Endodermal cell (in vitro differentiated cells): ENCODE measurements at regions not wholly inside any gene's neighbourhood (a gene's known extent, or its start where the extent isn't known, plus 50 kb on each side); places are given as distances from the start of the nearest gene placed in this dataset.
A peak's percentile ranks its signal among the peaks of the same experiment; 100 is the strongest.

ENCODE experiments used
- DNase-seq: peaks from one replicate; pipeline ENCODE4 v3.0.0-alpha.2; 2017
- H3K27ac ChIP-seq: 2 replicates; pipeline ENCODE4 v1.5.1; 2013; ENCODE audit warnings: mild to moderate bottlenecking, low read depth, low read length, moderate library complexity
- H3K27me3 ChIP-seq: 2 replicates; pipeline ENCODE4 v1.6.1; 2013; ENCODE audit warnings: mild to moderate bottlenecking, low read length, moderate library complexity; ENCODE audit not compliant: insufficient read depth, control insufficient read depth, poor library complexity, severe bottlenecking
- H3K36me3 ChIP-seq: 2 replicates; pipeline ENCODE4 v1.7.0; 2013; ENCODE audit warnings: mild to moderate bottlenecking, low read length, moderate library complexity; ENCODE audit not compliant: control insufficient read depth, insufficient read depth
- H3K4me1 ChIP-seq: one replicate; pipeline ENCODE4 v1.7.0; 2013; ENCODE audit warnings: low read length; ENCODE audit not compliant: control insufficient read depth, insufficient read depth
- H3K4me3 ChIP-seq: 2 replicates; pipeline ENCODE4 v1.5.1; 2013; ENCODE audit warnings: mild to moderate bottlenecking, low read length, moderate library complexity
- H3K9ac ChIP-seq: 2 replicates; pipeline ENCODE4 v1.6.1; 2013; ENCODE audit warnings: mild to moderate bottlenecking, low read length, moderate library complexity; ENCODE audit not compliant: poor library complexity, severe bottlenecking; ENCODE audit errors: extremely low read depth
- H3K9me3 ChIP-seq: 2 replicates; pipeline ENCODE4 v1.6.1; 2013; ENCODE audit warnings: mild to moderate bottlenecking, low read length, moderate library complexity; ENCODE audit not compliant: control insufficient read depth
- H3K27ac Mint-ChIP-seq: 2 replicates; pipeline ENCODE4 v1.8.0; 2020; ENCODE audit warnings: mixed read lengths
- H3K27me3 Mint-ChIP-seq: 2 replicates; pipeline ENCODE4 v1.8.0; 2021; ENCODE audit warnings: mild to moderate bottlenecking, mixed read lengths; ENCODE audit not compliant: insufficient read depth
- H3K36me3 Mint-ChIP-seq: 2 replicates; pipeline ENCODE4 v1.8.0; 2020; ENCODE audit warnings: low read depth, mixed read lengths
- H3K4me1 Mint-ChIP-seq: 2 replicates; pipeline ENCODE4 v1.8.0; 2020; ENCODE audit warnings: mixed read lengths
- H3K4me3 Mint-ChIP-seq: 2 replicates; pipeline ENCODE4 v1.8.0; 2020; ENCODE audit warnings: mild to moderate bottlenecking, moderate library complexity, mixed read lengths
- H3K9me3 Mint-ChIP-seq: 2 replicates; pipeline ENCODE4 v1.8.0; 2020; ENCODE audit warnings: mild to moderate bottlenecking, mixed read lengths
- WGBS, 2 experiments: methylation state at CpG; one replicate each; pipeline versions ENCODE4 v1.1.5 to v1.1.7; 2013; ENCODE audit warnings: missing lambda C conversion rate in 2 of 2, mixed read lengths in 1 of 2; ENCODE audit not compliant: insufficient coverage in 1 of 2, insufficient read length in 1 of 2; 5-methylcytosine and 5-hydroxymethylcytosine counted together
- TF ChIP-seq, protein P1 (sequence below): fragments of 200-600 bp; sonication (generic); conservative IDR thresholded peaks from 2 replicates; pipeline ENCODE4 v1.5.0; 2021; ENCODE audit warnings: antibody characterized with exemption, mild to moderate bottlenecking

DNA sequence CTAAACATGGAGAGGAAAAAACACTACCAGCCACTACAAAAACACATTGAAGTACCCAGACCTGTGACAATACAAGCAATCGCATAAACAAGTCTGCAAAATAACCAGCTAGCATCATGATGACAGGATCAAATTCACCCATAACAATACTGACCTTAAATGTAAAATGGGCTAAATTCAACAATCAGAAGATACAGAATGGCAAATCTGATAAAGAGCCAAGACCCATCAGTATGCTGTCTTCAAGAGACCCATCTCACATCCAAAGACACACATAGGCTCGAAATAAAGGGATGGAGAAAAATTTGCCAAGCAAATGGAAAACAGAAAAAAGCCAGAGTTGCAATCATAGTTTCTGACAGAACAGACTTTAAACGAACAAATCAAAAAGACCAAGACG, 294.4 kb downstream of the MEF2C start:
- Histone ChIP-seq H3K9me3 (no peaks in the 10 kb centered on the region), H3K27ac (no peak overlapping the region), H3K9ac (no peak overlapping the region), H3K4me3 (no peak overlapping the region), H3K27me3 (no peaks in the 10 kb centered on the region), H3K4me1 (no peaks in the 10 kb centered on the region), H3K36me3 (no peaks in the 10 kb centered on the region)
- 60 to 88% methylated on average over 1 to 4 of the region's 4 CpGs for WGBS, 2 experiments
- peaks cover 13% of the 10 kb centered on the region for H3K9me3 Mint-ChIP-seq
- no peaks in the 10 kb centered on the region for H3K4me1 Mint-ChIP-seq
- peaks cover 4% of the 10 kb centered on the region for H3K27me3 Mint-ChIP-seq
- H3K4me3 Mint-ChIP-seq: no peak overlapping the region
- no peak for DNase-seq
- no peaks in the 10 kb centered on the region for H3K36me3 Mint-ChIP-seq
- H3K27ac Mint-ChIP-seq: no peak overlapping the region
- TF ChIP-seq, protein P1, sequence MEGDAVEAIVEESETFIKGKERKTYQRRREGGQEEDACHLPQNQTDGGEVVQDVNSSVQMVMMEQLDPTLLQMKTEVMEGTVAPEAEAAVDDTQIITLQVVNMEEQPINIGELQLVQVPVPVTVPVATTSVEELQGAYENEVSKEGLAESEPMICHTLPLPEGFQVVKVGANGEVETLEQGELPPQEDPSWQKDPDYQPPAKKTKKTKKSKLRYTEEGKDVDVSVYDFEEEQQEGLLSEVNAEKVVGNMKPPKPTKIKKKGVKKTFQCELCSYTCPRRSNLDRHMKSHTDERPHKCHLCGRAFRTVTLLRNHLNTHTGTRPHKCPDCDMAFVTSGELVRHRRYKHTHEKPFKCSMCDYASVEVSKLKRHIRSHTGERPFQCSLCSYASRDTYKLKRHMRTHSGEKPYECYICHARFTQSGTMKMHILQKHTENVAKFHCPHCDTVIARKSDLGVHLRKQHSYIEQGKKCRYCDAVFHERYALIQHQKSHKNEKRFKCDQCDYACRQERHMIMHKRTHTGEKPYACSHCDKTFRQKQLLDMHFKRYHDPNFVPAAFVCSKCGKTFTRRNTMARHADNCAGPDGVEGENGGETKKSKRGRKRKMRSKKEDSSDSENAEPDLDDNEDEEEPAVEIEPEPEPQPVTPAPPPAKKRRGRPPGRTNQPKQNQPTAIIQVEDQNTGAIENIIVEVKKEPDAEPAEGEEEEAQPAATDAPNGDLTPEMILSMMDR: no peak

GRCh38 chr5:88583471-88583870, 299.5 kb downstream of the MEF2C start:
- H3K4me1 ChIP-seq: no peaks in the 10 kb centered on the region
- H3K27ac ChIP-seq: no peak overlapping the region
- no peak for DNase-seq
- no peak overlapping the region for H3K9ac ChIP-seq
- H3K9me3 ChIP-seq: no peaks in the 10 kb centered on the region
- Mint-ChIP-seq H3K9me3 (peaks cover 5% of the 10 kb centered on the region), H3K27ac (no peak overlapping the region), H3K27me3 (peaks cover 1% of the 10 kb centered on the region), H3K4me3 (no peak overlapping the region), H3K36me3 (no peaks in the 10 kb centered on the region), H3K4me1 (no peaks in the 10 kb centered on the region)
- H3K36me3 ChIP-seq: no peaks in the 10 kb centered on the region
- no peaks in the 10 kb centered on the region for H3K27me3 ChIP-seq
- TF ChIP-seq, protein P1: no peak
- 100% methylated on average over 1 of the region's 1 CpG; no CpG with 5 or more reads in 1 of the 2 experiments for WGBS, 2 experiments
- no peak overlapping the region for H3K4me3 ChIP-seq

GRCh38 chr5:88558366-88558765, 289.7 kb upstream of the TMEM161B start:
- Mint-ChIP-seq H3K27me3 (no peaks in the 10 kb centered on the region), H3K9me3 (no peaks in the 10 kb centered on the region), H3K27ac (no peak overlapping the region), H3K36me3 (no peaks in the 10 kb centered on the region), H3K4me3 (no peak overlapping the region), H3K4me1 (peaks cover 14% of the 10 kb centered on the region)
- H3K27me3 ChIP-seq: no peaks in the 10 kb centered on the region
- WGBS, 2 experiments: 92% methylated on average over 5 of the region's 5 CpGs; no CpG with 5 or more reads in 1 of the 2 experiments
- TF ChIP-seq, protein P1: no peak
- H3K27ac ChIP-seq: peak overlapping the region; percentile 99
- H3K9ac ChIP-seq: no peak overlapping the region
- H3K4me3 ChIP-seq: no peak overlapping the region
- no peaks in the 10 kb centered on the region for H3K4me1 ChIP-seq
- DNase-seq: no peak
- no peaks in the 10 kb centered on the region for H3K9me3 ChIP-seq
- H3K36me3 ChIP-seq: no peaks in the 10 kb centered on the region
